Stimulated activated naive B cell treated with anti-CD40 and anti-IgM and Interleukin-4, amounts not matched to agents 10 μg/mL and 1 μg/mL and 100 μg/mL, for 72 hours (primary cell): ENCODE measurements at regions not wholly inside any gene's neighbourhood (a gene's known extent, or its start where the extent isn't known, plus 50 kb on each side); places are given as distances from the start of the nearest gene placed in this dataset.
"Not testable (repeated sequence)": the region's sequence is repeated elsewhere in the genome, so short reads cannot be mapped to it uniquely, and the experiment has no call there.

Experiments used
- ATAC-seq, 2 donors: fragments of 150-1000 bp; cut with Tn5 transposase; replicated peaks; 2 replicates each; pipeline ENCODE4 v1.10.0; 2021; ENCODE audit warnings: moderate library complexity in 1 of 2
- DNase-seq: peaks from one replicate; pipeline ENCODE4 v3.0.0; 2021
- H3K27ac Mint-ChIP-seq: one replicate; pipeline ENCODE4 v1.8.0; 2022; ENCODE audit warnings: mild to moderate bottlenecking, mixed read lengths
- H3K27me3 Mint-ChIP-seq, 2 donors: one replicate each; pipeline ENCODE4 v1.8.0; 2022; ENCODE audit warnings: mixed read lengths in 2 of 2
- H3K36me3 Mint-ChIP-seq, 2 donors: one replicate each; pipeline ENCODE4 v1.8.0; 2022; ENCODE audit warnings: mixed read lengths in 2 of 2, mild to moderate bottlenecking in 1 of 2
- H3K4me1 Mint-ChIP-seq, 2 donors: one replicate each; pipeline ENCODE4 v1.8.0; 2022; ENCODE audit warnings: mixed read lengths in 2 of 2, mild to moderate bottlenecking in 1 of 2
- H3K4me3 Mint-ChIP-seq, 2 donors: one replicate each; pipeline ENCODE4 v1.8.0; 2022; ENCODE audit warnings: mild to moderate bottlenecking in 2 of 2, mixed read lengths in 2 of 2, moderate library complexity in 1 of 2
- H3K9me3 Mint-ChIP-seq, 2 donors: one replicate each; pipeline ENCODE4 v1.8.0; 2022; ENCODE audit warnings: mixed read lengths in 2 of 2, mild to moderate bottlenecking in 1 of 2

- ATAC-seq (no peak), DNase-seq (no peak)
- H3K36me3 Mint-ChIP-seq = no peaks in the 10 kb centered on the region
- H3K4me1 Mint-ChIP-seq = no peaks in the 10 kb centered on the region
- no peak overlapping the region for H3K27ac Mint-ChIP-seq
- no peaks in the 10 kb centered on the region for H3K9me3 Mint-ChIP-seq
- H3K27me3 Mint-ChIP-seq = no peaks in the 10 kb centered on the region
- no peak overlapping the region for H3K4me3 Mint-ChIP-seq
Measured at GRCh38 chr21:19011451-19011850, 607.9 kb upstream of the TMPRSS15 start.

- Mint-ChIP-seq H3K9me3 (no peaks in the 10 kb centered on the region), H3K4me1 (no peaks in the 10 kb centered on the region), H3K27me3 (no peaks in the 10 kb centered on the region), H3K4me3 (no peak overlapping the region), H3K27ac (no peak overlapping the region), H3K36me3 (no peaks in the 10 kb centered on the region)
- ATAC-seq = no peak
- DNase-seq = no peak
Measured at GRCh38 chr21:19013916-19014315, 610.3 kb upstream of the TMPRSS15 start.

- H3K27ac Mint-ChIP-seq = no peak overlapping the region
- ATAC-seq = no peak
Measured at GRCh38 chr21:19018529-19018928, 614.9 kb upstream of the TMPRSS15 start.

GRCh38 chr21:19022978-19023377 is 619.4 kb upstream of the TMPRSS15 start:
- DNase-seq = no peak
- H3K4me3 Mint-ChIP-seq = no peak overlapping the region
- no peak for ATAC-seq
- H3K4me1 Mint-ChIP-seq = no peaks in the 10 kb centered on the region
- H3K27me3 Mint-ChIP-seq = no peaks in the 10 kb centered on the region
- no peaks in the 10 kb centered on the region for H3K36me3 Mint-ChIP-seq
- H3K27ac Mint-ChIP-seq = no peak overlapping the region
- no peaks in the 10 kb centered on the region for H3K9me3 Mint-ChIP-seq

More at GRCh38 chr21:19018529-19018928, 614.9 kb upstream of the TMPRSS15 start:
- no peaks in the 10 kb centered on the region for H3K36me3 Mint-ChIP-seq
- no peak for DNase-seq
- H3K9me3 Mint-ChIP-seq = no peaks in the 10 kb centered on the region
- H3K27me3 Mint-ChIP-seq = no peaks in the 10 kb centered on the region
- no peak overlapping the region for H3K4me3 Mint-ChIP-seq
- H3K4me1 Mint-ChIP-seq = no peaks in the 10 kb centered on the region

- ATAC-seq = no peak
- H3K27ac Mint-ChIP-seq = no peak overlapping the region
- no peaks in the 10 kb centered on the region for H3K27me3 Mint-ChIP-seq
- no peak for DNase-seq
- no peaks in the 10 kb centered on the region for H3K4me1 Mint-ChIP-seq
- no peaks in the 10 kb centered on the region for H3K9me3 Mint-ChIP-seq
- no peak overlapping the region for H3K4me3 Mint-ChIP-seq
- no peaks in the 10 kb centered on the region for H3K36me3 Mint-ChIP-seq
Measured at GRCh38 chr21:19026911-19027310, 623.3 kb upstream of the TMPRSS15 start.

- H3K4me3 Mint-ChIP-seq = no peak overlapping the region
- DNase-seq (no peak), ATAC-seq (no peak)
- H3K27ac Mint-ChIP-seq = no peak overlapping the region
- H3K4me1 Mint-ChIP-seq = no peaks in the 10 kb centered on the region
- H3K9me3 Mint-ChIP-seq = no peaks in the 10 kb centered on the region
- H3K27me3 Mint-ChIP-seq = no peaks in the 10 kb centered on the region
- no peaks in the 10 kb centered on the region for H3K36me3 Mint-ChIP-seq
Measured at GRCh38 chr21:19029816-19030215, 626.2 kb upstream of the TMPRSS15 start.

GRCh38 chr21:19031953-19032352 is 628.4 kb upstream of the TMPRSS15 start:
- H3K36me3 Mint-ChIP-seq = no peaks in the 10 kb centered on the region
- DNase-seq (no peak), ATAC-seq (no peak)
- no peaks in the 10 kb centered on the region for H3K4me1 Mint-ChIP-seq
- H3K9me3 Mint-ChIP-seq = no peaks in the 10 kb centered on the region
- H3K27ac Mint-ChIP-seq = no peak overlapping the region
- no peak overlapping the region for H3K4me3 Mint-ChIP-seq
- H3K27me3 Mint-ChIP-seq = no peaks in the 10 kb centered on the region

- Mint-ChIP-seq H3K4me1 (no peaks in the 10 kb centered on the region), H3K9me3 (no peaks in the 10 kb centered on the region), H3K4me3 (no peak overlapping the region), H3K27me3 (no peaks in the 10 kb centered on the region), H3K27ac (no peak overlapping the region), H3K36me3 (no peaks in the 10 kb centered on the region)
- no peak for DNase-seq
- no peak for ATAC-seq
Measured at GRCh38 chr21:19034041-19034440, 630.5 kb upstream of the TMPRSS15 start.

- H3K4me1 Mint-ChIP-seq = no peaks in the 10 kb centered on the region
- H3K27me3 Mint-ChIP-seq = no peaks in the 10 kb centered on the region
- DNase-seq (no peak), ATAC-seq (no peak)
- H3K4me3 Mint-ChIP-seq = no peak overlapping the region
- H3K27ac Mint-ChIP-seq = no peak overlapping the region
- H3K9me3 Mint-ChIP-seq = no peaks in the 10 kb centered on the region
- no peaks in the 10 kb centered on the region for H3K36me3 Mint-ChIP-seq
Measured at GRCh38 chr21:19034560-19034959, 631.0 kb upstream of the TMPRSS15 start.

GRCh38 chr21:19045876-19046275 is 642.3 kb upstream of the TMPRSS15 start:
- ATAC-seq (no peak), DNase-seq (no peak)
- no peaks in the 10 kb centered on the region for H3K27me3 Mint-ChIP-seq
- no peaks in the 10 kb centered on the region for H3K4me1 Mint-ChIP-seq
- no peak overlapping the region for H3K27ac Mint-ChIP-seq
- no peaks in the 10 kb centered on the region for H3K36me3 Mint-ChIP-seq
- peaks cover 1 to 5% of the 10 kb centered on the region in 2 donors for H3K9me3 Mint-ChIP-seq
- H3K4me3 Mint-ChIP-seq = no peak overlapping the region

GRCh38 chr21:19048098-19048672 is 644.6 kb upstream of the TMPRSS15 start:
- no peak for ATAC-seq
- DNase-seq = no peak
- H3K36me3 Mint-ChIP-seq = no peaks in the 10 kb centered on the region

GRCh38 chr21:19049567-19049966 is 646.0 kb upstream of the TMPRSS15 start:
- H3K36me3 Mint-ChIP-seq = no peaks in the 10 kb centered on the region
- no peak overlapping the region for H3K4me3 Mint-ChIP-seq
- peaks cover 4 to 5% of the 10 kb centered on the region in 2 donors for H3K9me3 Mint-ChIP-seq
- DNase-seq (no peak), ATAC-seq (no peak)
- no peaks in the 10 kb centered on the region for H3K4me1 Mint-ChIP-seq
- H3K27ac Mint-ChIP-seq = no peak overlapping the region
- H3K27me3 Mint-ChIP-seq = no peaks in the 10 kb centered on the region

More at GRCh38 chr21:19048098-19048672, 644.6 kb upstream of the TMPRSS15 start:
- Mint-ChIP-seq H3K27ac (no peak overlapping the region), H3K4me3 (no peak overlapping the region), H3K9me3 (peaks cover 3 to 5% of the 10 kb centered on the region in 2 donors), H3K4me1 (no peaks in the 10 kb centered on the region), H3K27me3 (no peaks in the 10 kb centered on the region)

GRCh38 chr21:19065164-19065563 is 661.6 kb upstream of the TMPRSS15 start:
- H3K36me3 Mint-ChIP-seq = no peaks in the 10 kb centered on the region
- H3K9me3 Mint-ChIP-seq = peaks cover 0 to 7% of the 10 kb centered on the region in 2 donors
- no peaks in the 10 kb centered on the region for H3K27me3 Mint-ChIP-seq
- DNase-seq (no peak), ATAC-seq (no peak)
- H3K27ac Mint-ChIP-seq = no peak overlapping the region
- no peaks in the 10 kb centered on the region for H3K4me1 Mint-ChIP-seq
- no peak overlapping the region for H3K4me3 Mint-ChIP-seq

- H3K4me1 Mint-ChIP-seq = no peaks in the 10 kb centered on the region
- H3K36me3 Mint-ChIP-seq = no peaks in the 10 kb centered on the region
- H3K27ac Mint-ChIP-seq = no peak overlapping the region
- H3K4me3 Mint-ChIP-seq = no peak overlapping the region
- H3K9me3 Mint-ChIP-seq = peaks cover 4 to 8% of the 10 kb centered on the region in 2 donors
- H3K27me3 Mint-ChIP-seq = no peaks in the 10 kb centered on the region
- ATAC-seq (no peak), DNase-seq (no peak)
Measured at GRCh38 chr21:19076031-19076430, 672.4 kb upstream of the TMPRSS15 start.

GRCh38 chr21:19109694-19110093 is 706.1 kb upstream of the TMPRSS15 start:
- DNase-seq (no peak), ATAC-seq (no peak)
- Mint-ChIP-seq H3K36me3 (no peaks in the 10 kb centered on the region), H3K27ac (no peak overlapping the region), H3K27me3 (no peaks in the 10 kb centered on the region), H3K4me3 (no peak overlapping the region), H3K9me3 (peaks cover 0 to 2% of the 10 kb centered on the region in 2 donors), H3K4me1 (no peaks in the 10 kb centered on the region)

- not testable (repeated sequence) for H3K27ac Mint-ChIP-seq, ATAC-seq, H3K4me1 Mint-ChIP-seq, H3K36me3 Mint-ChIP-seq, H3K27me3 Mint-ChIP-seq, DNase-seq, H3K9me3 Mint-ChIP-seq, H3K4me3 Mint-ChIP-seq
Measured at GRCh38 chr21:19119259-19119658, 715.7 kb upstream of the TMPRSS15 start.
